Tibial nerve (tissue), 4 donors: ENCODE measurements at regions not wholly inside any gene's neighbourhood (a gene's known extent, or its start where the extent isn't known, plus 50 kb on each side); places are given as distances from the start of the nearest gene placed in this dataset.

Experiments
- CTCF ChIP-seq, 5 experiments: fragments of 200-600 bp in 3 of 5; fragments of 450-650 bp in 2 of 5; sonication (generic) in 3 of 5; IDR thresholded peaks; one replicate each; pipeline ENCODE4 v1.5.1; 2016 to 2019; ENCODE audit warnings: antibody characterized with exemption in 5 of 5, mild to moderate bottlenecking in 3 of 5, moderate library complexity in 2 of 5
- EP300 ChIP-seq, 2 donors: sonication (generic); formaldehyde crosslinking; IDR thresholded peaks; one replicate each; pipeline ENCODE4 v1.6.1; 2017; ENCODE audit warnings: antibody characterized with exemption in 2 of 2, mild to moderate bottlenecking in 1 of 2
- POLR2A ChIP-seq, 2 donors: fragments of 450-650 bp; IDR thresholded peaks; one replicate each; pipeline ENCODE4 v1.6.1; 2017; ENCODE audit warnings: antibody characterized with exemption in 2 of 2, mild to moderate bottlenecking in 2 of 2, moderate library complexity in 2 of 2

- TF ChIP-seq EP300 (IDR thresholded peaks at IDR 0.05) (no peak), POLR2A (IDR thresholded peaks at IDR 0.05) (no peak), CTCF (IDR thresholded peaks at IDR 0.05) (no peak)
Measured at GRCh38 chr2:8525236-8525581, 156.6 kb upstream of the ID2 start.
